H7 (cell line): ENCODE measurements at regions not wholly inside any gene's neighbourhood (a gene's known extent, or its start where the extent isn't known, plus 50 kb on each side); places are given as distances from the start of the nearest gene placed in this dataset.
"Not testable (repeated sequence)": the region's sequence is repeated elsewhere in the genome, so short reads cannot be mapped to it uniquely, and the experiment has no call there.

Source experiments
- DNase-seq: peaks from one replicate; pipeline ENCODE4 v3.0.0; 2012
- H3K27me3 ChIP-seq: 2 replicates; pipeline ENCODE4 v1.6.0; 2011; ENCODE audit warnings: mild to moderate bottlenecking, low read length; ENCODE audit not compliant: control insufficient read depth, insufficient read depth
- H3K36me3 ChIP-seq: replicated peaks from 2 replicates; pipeline ENCODE4 v1.5.1; 2011; ENCODE audit warnings: low read length; ENCODE audit not compliant: control insufficient read depth, insufficient read depth
- H3K4me3 ChIP-seq: 2 replicates; pipeline ENCODE4 v1.5.1; 2011; ENCODE audit warnings: low read depth, mild to moderate bottlenecking, control low read depth, low read length, moderate library complexity; ENCODE audit not compliant: insufficient read depth

GRCh38 chr1:244758708-244759107, 76.8 kb upstream of the COX20 start:
- H3K27me3 ChIP-seq, result no peaks in the 10 kb centered on the region
- no peak overlapping the region for H3K4me3 ChIP-seq
- no peaks in the 10 kb centered on the region for H3K36me3 ChIP-seq
- DNase-seq, result no peak

- Histone ChIP-seq H3K27me3 (no peaks in the 10 kb centered on the region), H3K4me3 (no peak overlapping the region), H3K36me3 (no peaks in the 10 kb centered on the region)
- DNase-seq, result peak; percentile 28
These were observed 76.3 kb upstream of the COX20 start for GRCh38 chr1:244759158-244759557.

DNA sequence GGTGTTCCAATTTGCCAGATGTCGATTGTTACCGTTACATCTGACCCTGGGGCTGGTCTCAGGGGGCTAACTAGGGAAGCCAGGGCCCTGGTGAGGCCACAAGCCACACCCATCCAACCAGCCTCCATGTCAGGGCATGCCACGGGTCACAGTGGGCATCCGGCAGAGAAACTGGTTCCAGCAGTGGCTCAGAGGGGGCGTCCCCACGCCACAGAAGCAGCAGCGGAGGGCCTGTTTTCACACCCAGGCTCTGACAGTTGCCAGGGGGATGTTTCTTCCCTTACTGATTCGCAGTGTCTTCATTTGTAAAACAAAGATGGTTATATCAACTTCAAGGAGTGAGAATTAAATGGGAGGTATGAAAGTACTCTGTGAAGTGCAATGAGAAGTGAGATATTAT, 75.0 kb upstream of the COX20 start:
- Histone ChIP-seq H3K27me3 (no peaks in the 10 kb centered on the region), H3K4me3 (no peak overlapping the region), H3K36me3 (no peaks in the 10 kb centered on the region)
- DNase-seq, result peak; percentile 67

- no peaks in the 10 kb centered on the region for H3K36me3 ChIP-seq
- DNase-seq, result peak; percentile 64
- H3K27me3 ChIP-seq, result no peaks in the 10 kb centered on the region
- H3K4me3 ChIP-seq, result no peak overlapping the region
These were observed 74.2 kb upstream of the COX20 start for GRCh38 chr1:244761279-244761678.

DNA sequence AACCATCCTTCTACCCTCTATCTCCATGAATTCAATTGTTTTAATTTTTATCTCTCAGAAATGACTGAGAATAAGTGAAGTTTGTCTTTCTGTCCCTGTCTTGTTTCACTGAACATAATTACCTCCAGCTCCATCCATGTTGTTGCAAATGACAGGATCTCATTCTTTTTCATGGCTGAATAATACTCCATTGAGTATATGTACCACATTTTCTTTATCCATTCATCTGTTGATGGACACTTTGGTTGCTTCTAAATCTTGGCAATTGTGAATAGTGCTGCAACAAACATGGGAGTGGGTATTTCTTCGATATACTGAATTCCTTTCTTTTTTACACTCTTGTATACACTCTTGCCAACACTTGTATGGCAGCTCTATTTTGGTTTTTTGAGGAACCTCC, 72.8 kb upstream of the COX20 start:
- no peak for DNase-seq
- Histone ChIP-seq H3K4me3 (no peak overlapping the region), H3K36me3 (no peaks in the 10 kb centered on the region), H3K27me3 (no peaks in the 10 kb centered on the region)

DNA sequence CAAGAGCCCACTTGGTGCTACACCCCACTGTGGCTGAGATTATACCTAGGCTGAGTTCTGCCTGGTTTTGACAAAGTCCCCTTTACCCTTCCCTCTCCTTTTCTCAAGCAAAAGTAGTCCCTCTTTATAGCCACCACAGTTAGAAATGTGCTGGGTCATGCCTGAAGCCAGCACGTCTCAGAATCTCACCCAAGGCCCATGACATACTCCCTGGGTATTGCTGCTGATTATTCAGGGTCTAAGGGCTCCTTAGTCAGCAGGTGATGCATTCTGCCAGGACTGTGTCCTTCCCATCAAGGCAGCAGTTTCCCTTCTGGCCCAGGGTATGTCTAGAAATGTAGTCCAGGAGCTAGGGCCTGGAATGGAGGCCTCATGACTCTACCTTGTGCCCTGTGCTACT, 67.3 kb upstream of the COX20 start:
- Histone ChIP-seq H3K36me3 (no peaks in the 10 kb centered on the region), H3K27me3 (no peaks in the 10 kb centered on the region; the same call in 1 of the 2 replicates), H3K4me3 (no peak overlapping the region)
- DNase-seq, result no peak

GRCh38 chr1:244768804-244769203, 66.7 kb upstream of the COX20 start:
- Histone ChIP-seq H3K36me3 (no peaks in the 10 kb centered on the region), H3K27me3 (no peaks in the 10 kb centered on the region; the same call in 1 of the 2 replicates), H3K4me3 (no peak overlapping the region)
- DNase-seq, result no peak

GRCh38 chr1:244770556-244770955, 64.9 kb upstream of the COX20 start:
- DNase-seq, H3K27me3 ChIP-seq, H3K4me3 ChIP-seq, H3K36me3 ChIP-seq: not testable (repeated sequence)

DNA sequence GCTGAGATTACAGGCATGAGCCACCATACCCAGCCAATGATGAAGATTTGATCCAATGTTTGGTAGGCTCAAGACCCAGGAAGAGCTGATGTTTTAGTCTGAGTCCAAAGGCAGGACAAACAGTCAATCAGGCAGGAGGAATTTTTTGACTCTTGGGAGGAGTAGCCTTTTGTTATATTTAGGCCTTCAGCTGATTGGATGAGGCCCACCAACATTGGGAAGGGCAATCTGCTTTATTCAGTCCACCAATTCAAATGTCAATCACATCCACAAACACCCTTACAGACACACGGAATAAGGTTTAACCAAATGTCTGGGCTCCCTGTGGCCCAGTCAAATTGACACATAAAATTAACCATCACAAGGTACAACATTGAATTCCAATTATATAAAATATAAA, 61.9 kb upstream of the COX20 start:
- H3K36me3 ChIP-seq, result no peaks in the 10 kb centered on the region
- no peaks in the 10 kb centered on the region for H3K27me3 ChIP-seq
- DNase-seq, result no peak
- H3K4me3 ChIP-seq, result no peak overlapping the region

- not testable (repeated sequence) for H3K36me3 ChIP-seq, H3K4me3 ChIP-seq, H3K27me3 ChIP-seq, DNase-seq
These were observed 58.7 kb upstream of the COX20 start for GRCh38 chr1:244776783-244777182.

GRCh38 chr1:244778344-244778743, 57.1 kb upstream of the COX20 start:
- no peaks in the 10 kb centered on the region for H3K27me3 ChIP-seq
- DNase-seq, result no peak
- H3K36me3 ChIP-seq, result no peaks in the 10 kb centered on the region
- H3K4me3 ChIP-seq, result no peak overlapping the region

DNA sequence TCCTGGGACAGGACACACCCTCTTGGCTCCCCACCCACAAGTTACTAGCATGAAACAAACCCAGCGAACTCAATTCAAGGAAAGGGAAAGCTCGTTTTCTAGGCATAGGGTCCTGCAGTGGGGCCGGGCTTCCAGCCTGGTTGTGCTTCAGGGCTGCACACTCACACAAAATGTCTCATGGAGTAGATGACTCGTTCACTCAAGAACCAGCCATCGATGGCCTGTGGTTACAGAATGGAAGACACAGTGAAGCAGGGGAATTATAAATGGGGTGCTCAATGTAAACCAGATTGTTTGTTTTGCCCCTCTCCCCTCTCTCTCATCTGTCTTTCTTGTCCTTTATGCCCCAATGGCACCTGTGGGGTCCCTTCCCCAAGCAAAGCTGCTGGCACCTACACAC, 56.0 kb upstream of the COX20 start:
- no peaks in the 10 kb centered on the region for H3K36me3 ChIP-seq
- H3K4me3 ChIP-seq, result no peak overlapping the region
- no peak for DNase-seq
- no peaks in the 10 kb centered on the region for H3K27me3 ChIP-seq

GRCh38 chr1:244780311-244780710, 55.1 kb upstream of the COX20 start:
- no peak overlapping the region for H3K4me3 ChIP-seq
- no peaks in the 10 kb centered on the region for H3K27me3 ChIP-seq
- no peak for DNase-seq
- no peaks in the 10 kb centered on the region for H3K36me3 ChIP-seq

- DNase-seq, result no peak
These were observed 53.4 kb upstream of the COX20 start for GRCh38 chr1:244782056-244782455.

GRCh38 chr1:244783138-244783537, 52.3 kb upstream of the COX20 start:
- Histone ChIP-seq H3K4me3 (no peak overlapping the region), H3K36me3 (no peaks in the 10 kb centered on the region), H3K27me3 (no peaks in the 10 kb centered on the region)
- DNase-seq, result no peak

More at GRCh38 chr1:244782056-244782455, 53.4 kb upstream of the COX20 start:
- Histone ChIP-seq H3K4me3 (no peak overlapping the region), H3K36me3 (no peaks in the 10 kb centered on the region), H3K27me3 (no peaks in the 10 kb centered on the region)
